HL-60/S4 treated with retinoic acid at 250 ng/mL for 4 days and 3 days (cell line): ENCODE measurements at regions not wholly inside any gene's neighbourhood (a gene's known extent, or its start where the extent isn't known, plus 50 kb on each side); places are given as distances from the start of the nearest gene placed in this dataset.

Experiments used
- in situ Hi-C: fragments of 300-500 bp; cut with MboI; formaldehyde crosslinking; loops from 2 replicates; pipeline ENCODE4 v1.7.0; 2022; ENCODE audit warnings: low sequenced_read_pairs

- in situ Hi-C loops: no loop called here
Observed at GRCh38 chr9:115912086-115912485, 241.5 kb upstream of the PAPPA start.

DNA sequence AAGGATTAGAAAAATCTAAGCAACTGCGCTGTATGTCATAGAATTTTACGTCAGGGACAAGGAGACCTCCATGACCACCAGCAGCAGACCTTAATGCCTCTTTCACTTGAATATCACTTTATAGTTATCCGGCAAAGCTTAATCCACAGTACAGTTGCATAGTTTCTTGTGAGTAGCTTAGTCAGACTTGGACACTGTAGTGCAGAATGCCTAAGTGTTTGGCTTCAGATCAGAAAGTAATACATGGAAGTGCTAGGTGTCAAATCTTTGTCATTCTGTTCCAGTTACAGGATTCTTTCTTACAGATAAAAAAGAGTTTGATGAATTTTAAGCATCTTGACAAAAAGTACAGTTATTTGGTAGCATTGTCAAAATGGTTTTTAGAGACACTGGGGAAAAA is 239.9 kb upstream of the PAPPA start:
- in situ Hi-C loops: no loop called here

DNA sequence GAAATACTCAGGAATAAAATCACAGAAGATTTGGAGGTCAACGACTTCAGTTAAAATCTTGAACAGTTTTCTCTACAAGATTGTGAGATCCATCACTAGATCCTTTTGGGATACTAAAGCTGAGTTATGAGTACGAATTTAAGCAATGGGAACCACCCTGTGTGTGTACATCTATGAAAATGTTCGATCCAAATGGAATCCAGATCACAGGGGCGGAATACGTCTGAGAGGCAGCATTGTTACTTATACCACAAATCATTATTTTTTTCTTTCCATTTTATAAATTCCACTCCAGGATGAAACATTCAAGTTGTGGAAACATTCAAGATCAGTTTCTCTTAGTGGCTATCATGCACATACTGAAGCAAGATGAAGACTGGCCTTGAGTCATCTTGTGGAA is 239.3 kb upstream of the PAPPA start:
- in situ Hi-C loops: no loop called here

GRCh38 chr9:115921301-115921700 is 232.3 kb upstream of the PAPPA start:
- in situ Hi-C loops: no loop called here

DNA sequence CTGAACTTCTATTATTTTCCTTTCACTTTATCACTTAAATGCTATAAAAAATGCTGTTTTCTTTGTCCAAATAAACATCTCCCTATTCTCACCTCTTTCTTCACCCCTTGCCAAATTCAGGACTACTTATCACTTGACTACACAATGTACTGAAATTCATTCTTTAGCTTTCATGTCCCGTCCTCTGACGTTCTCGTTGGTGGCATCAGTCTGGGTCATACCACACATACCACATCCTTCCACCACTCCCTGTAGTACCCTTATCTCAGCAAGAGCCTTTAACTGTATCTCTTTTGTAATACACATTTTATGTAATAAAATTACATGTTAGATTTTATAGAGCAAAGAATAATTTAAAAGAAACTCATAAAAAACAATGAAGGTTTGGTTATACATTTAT is 231.1 kb upstream of the PAPPA start:
- in situ Hi-C loops: no loop called here

DNA sequence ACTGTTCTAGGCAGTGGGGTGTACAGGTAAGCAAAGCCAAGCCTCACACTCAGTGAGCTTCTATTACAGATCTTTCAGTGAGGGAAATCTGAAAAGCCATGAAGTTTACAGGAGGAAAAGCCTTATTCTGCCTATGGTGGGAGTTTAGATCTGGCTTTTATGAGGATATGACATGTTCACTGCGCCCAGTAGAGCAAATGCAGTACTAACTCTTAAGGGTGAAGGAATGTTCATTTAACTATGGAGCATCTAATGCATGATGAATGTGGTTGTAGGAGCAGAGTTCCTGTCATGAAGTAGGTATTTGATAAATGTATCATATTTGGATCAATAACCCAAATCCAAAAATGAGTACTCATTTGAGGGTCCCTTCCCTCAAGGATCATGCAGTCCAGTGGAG is 230.2 kb upstream of the PAPPA start:
- in situ Hi-C loops: no loop called here

DNA sequence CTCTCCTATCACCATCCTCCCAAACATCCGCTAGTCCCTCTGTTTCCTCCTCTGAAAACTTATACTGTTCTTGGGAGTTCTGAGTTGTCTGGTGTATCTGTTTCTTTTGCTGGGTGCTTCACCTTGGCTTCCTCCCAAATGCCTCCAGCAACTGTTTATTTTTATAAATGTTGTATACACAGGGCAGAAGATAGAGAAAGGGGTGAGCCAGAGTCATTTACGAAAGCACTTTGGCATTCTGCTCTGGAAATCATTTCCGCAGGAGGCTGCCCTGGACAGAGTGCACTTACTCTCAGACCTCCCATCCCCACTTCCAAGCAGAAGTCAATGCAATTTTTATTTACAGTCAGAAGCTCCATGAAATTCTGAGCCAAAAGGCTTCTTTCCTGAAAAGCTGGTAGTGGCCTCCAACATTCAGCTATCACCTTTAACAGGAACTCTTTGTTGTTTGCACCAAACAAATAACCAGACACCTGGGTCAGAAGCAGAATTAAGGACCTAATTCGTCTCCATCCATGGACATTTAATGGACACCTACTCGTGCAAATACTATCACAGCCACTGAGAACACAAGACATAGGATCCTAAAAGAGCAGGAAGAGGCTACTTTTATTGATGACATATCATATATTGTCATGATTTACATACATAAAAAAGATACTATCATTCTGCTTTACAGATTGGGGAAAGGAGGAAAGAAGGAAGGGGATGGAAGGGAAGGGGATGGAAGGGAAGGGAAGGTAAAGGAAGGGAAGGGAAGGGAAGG is 229.5 kb upstream of the PAPPA start:
- in situ Hi-C loops: no loop called here

- in situ Hi-C loops: no loop called here
Observed at GRCh38 chr9:115924669-115924987, 229.0 kb upstream of the PAPPA start.

- in situ Hi-C loops: no loop called here
Observed at GRCh38 chr9:115925424-115925823, 228.2 kb upstream of the PAPPA start.

DNA sequence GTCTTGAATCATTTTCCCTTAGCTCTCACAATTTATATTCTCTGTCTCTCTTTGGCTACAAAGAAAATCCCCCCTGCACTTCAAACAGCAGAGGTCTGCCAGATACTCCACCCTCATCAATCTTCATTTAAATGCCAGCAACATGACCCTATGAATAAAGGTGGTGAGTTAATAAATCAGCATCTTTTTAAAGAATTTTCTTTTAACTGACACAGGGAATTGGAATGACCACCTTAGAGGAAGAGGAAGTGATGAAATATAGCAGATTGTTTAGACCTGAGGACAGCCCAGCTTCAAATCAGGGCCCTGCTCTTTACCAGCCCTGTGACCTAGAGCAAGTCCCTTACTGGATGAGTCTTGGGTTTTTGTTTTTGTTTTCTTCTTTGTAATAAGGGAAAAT is 223.1 kb upstream of the PAPPA start:
- in situ Hi-C loops: no loop called here

GRCh38 chr9:115938479-115938878 is 215.1 kb upstream of the PAPPA start:
- in situ Hi-C loops: no loop called here

GRCh38 chr9:115939065-115939765 is 214.4 kb upstream of the PAPPA start:
- in situ Hi-C loops: no loop called here

DNA sequence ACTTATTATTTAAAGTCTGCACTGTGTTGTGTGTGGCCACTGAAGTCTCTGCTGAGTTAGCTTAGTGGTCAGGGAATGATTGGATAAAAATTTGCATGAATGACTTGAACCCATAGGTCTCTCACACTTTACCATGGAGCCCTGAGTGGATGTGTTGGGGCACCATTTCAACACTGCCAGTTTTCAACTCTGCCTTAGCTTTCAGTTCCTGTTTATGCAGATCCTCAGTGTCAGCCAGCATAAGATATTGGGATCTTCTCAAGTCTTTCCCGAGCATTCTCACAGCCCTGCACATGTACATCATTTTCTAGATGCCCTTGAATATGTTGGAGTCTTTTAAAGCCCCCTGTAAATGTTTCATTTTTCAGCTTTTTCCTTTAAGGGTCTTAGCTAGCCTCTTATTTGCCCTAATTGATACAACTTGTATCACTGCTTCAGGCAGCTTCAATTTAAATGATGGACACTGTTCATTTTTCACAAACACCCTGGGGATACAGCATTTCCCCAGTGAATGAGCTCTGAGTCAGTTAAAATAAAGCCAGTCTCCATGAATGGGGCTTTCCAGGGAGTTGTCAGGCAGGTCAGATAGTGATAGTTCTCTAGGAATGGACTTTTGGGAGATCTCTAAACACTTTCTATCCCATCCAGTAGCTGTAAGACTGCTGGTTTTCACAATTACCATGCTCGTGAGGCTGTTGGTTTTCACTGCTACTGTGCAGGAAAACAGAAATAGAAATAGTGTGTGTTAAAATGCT is 211.9 kb upstream of the PAPPA start:
- in situ Hi-C loops: no loop called here

- in situ Hi-C loops: no loop called here
Observed at GRCh38 chr9:115943431-115944165, 210.0 kb upstream of the PAPPA start.

- in situ Hi-C loops: no loop called here
Observed at GRCh38 chr9:115944166-115944948, 209.2 kb upstream of the PAPPA start.

DNA sequence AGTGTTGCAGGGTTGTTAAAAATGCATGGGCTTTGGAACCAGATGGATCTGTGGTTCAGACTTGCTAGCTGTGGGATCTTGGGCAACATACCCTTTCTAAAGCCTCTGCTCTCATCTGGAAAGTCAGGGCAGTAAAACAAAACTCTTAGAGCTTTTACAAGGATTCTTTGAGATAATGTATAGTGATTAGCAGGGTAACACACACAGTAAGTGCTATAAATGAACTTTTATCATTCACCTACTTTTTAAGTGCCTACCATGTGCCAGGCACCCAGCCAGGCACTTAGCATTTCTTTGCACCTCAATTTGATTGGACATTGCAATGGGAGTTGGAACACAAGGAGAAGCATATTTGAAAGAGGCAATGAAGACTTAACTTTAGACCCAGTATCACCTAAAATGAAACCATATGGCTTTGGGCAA is 208.6 kb upstream of the PAPPA start:
- in situ Hi-C loops: no loop called here

- in situ Hi-C loops: no loop called here
Observed at GRCh38 chr9:115946530-115946929, 207.1 kb upstream of the PAPPA start.

- in situ Hi-C loops: no loop called here
Observed at GRCh38 chr9:115951977-115952376, 201.6 kb upstream of the PAPPA start.

- in situ Hi-C loops: no loop called here
Observed at GRCh38 chr9:115952430-115953292, 200.9 kb upstream of the PAPPA start.

DNA sequence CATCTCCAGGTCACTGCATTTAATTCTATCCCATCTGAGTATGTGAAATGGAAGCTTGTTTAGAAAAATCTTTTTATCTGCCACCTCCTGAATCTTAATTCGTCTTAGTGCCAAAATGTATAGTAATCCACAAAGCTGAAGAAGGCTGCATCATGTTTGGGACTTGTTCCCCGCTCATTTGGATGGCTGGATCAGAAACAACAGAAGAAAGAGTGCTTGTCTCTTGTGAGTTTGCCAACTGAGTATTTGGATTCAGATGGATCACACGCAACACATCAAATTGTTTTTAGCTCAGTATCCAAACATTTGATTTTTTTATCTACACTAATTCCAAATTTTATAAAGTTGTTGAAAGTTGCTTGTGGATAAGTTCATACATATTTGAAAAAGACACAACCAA is 197.2 kb upstream of the PAPPA start:
- in situ Hi-C loops: no loop called here
